HG02571 (cell line): ENCODE measurements at regions not wholly inside any gene's neighbourhood (a gene's known extent, or its start where the extent isn't known, plus 50 kb on each side); places are given as distances from the start of the nearest gene placed in this dataset.

Source experiments
- ATAC-seq: cut with Tn5 transposase; IDR thresholded peaks from one replicate; pipeline ENCODE4 v1.9.1; 2021; ENCODE audit warnings: mild to moderate bottlenecking, moderate library complexity; ENCODE audit not compliant: unreplicated experiment

DNA sequence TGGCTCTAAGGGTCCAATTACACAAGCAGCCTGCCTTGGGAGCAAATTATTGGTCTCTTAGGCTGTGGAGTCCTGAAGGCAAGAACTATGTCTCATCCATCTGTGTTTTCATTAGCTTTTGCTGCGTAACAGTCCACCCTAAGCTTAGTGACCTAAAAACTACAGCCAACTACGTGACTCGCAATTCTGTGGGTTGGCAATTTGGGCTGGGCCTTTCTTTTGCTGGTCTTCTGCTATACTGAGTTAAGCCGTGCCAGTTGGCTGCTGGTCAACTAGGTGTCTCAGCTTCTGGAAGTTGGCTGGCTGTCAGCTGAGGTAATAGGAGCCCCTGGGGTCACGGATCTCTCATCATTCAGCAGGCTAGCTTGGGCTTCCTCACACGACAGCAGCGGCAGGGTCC is 205.6 kb upstream of the S100G start:
- ATAC-seq: no peak

DNA sequence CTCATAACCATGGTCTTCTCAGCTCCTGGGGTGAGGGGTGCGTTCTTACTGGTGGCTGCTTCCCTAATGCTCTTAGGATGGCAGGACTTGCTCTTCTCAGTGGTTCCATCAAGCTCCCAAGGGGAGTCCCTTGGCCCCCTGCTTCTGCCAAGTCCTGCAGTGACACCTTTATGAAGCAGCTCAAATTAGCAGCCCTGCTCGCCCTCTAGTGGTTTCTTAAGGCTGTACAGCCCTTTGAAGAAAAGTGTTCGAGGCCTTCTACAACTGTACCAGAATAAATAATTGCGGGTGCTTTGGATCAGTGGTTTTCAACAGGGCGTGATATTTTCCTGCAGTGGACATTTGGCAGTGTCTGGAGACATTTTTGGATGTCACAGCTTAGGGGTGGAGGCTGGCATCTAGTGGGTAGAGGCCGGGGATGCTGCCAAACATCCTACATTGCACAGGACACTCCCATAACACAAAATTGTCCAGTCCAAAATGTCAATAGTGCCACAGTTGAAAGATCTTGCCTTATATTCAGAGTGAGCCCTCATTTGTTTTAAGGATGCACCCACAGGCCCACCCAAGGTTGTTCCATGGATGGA is 204.7 kb upstream of the S100G start:
- ATAC-seq: no peak

DNA sequence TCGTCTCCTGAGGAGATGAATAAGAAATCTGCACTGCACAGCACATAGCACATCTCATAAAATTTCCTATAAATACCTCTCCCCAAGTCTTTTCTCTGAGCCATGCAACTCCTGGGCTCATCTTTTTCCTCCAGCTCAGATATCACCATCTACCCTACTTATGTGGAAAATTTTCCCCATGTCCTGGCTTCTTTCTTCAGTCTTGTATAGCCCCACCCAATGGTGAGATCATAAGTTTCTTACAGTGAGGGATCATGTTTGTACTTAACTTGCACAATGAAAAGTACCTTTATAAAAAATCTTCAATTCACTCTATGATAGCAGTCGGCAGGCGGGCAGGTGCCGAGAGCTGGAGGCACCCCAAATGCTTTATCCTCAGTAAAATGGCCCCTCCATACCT is 198.6 kb upstream of the S100G start:
- ATAC-seq: no peak

DNA sequence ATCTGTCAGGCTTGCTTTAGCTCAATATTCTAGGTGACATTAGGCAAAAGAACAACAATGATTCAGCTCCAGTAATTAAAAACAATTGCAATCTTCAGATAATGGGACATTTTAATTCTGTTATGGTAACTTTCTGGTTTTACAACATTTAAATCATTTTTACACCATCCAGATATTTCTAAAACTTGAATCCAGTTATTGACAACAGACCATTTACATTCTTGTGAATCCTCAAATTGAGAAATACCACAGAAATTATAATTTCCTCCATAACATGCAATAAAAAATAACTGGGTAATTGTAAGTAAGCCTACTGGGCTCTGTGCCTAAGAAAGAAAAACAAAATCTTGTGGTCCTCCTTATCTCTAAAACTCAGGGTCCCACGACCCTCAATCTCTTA is 195.0 kb upstream of the S100G start:
- no peak for ATAC-seq

DNA sequence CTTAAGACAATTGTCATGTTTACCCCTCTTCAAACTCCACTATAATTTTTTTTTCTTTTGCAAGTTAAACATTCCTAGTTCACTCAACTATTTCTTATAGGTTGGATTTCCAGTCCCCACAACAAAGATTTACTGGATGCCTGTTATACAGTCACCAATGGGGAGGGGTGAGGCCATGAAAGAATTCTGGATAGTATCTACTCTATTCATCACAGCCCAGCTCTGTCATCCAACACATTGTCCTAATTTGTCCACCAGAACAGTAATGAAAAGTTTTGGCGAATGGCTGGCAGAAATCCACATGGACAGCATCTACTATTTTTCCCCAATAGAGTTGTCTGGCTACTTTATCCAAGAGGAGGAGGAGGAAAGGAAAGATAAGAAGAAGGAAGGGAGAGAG is 192.7 kb upstream of the S100G start:
- ATAC-seq: no peak

DNA sequence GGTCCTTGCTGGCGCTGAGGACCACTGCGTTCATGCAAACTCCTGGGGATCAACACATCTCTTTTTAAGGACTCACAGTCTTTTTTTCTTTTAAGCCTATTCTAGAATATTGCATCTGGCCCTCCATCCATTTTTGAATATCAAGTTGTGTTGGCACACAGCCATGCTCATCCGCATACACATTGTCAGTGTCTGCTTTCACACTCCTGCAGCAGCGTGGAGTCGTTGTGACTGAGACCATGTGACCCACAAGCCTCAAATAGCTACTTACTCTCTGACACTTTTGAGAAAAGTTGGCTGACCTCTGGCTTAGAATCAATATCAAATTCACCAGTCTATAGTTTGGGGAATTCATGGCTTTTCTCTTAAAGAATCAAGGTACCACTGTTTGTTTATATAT is 191.8 kb upstream of the S100G start:
- no peak for ATAC-seq

- no peak for ATAC-seq
Observed at GRCh38 chrX:16459008-16459407, 190.9 kb upstream of the S100G start.

DNA sequence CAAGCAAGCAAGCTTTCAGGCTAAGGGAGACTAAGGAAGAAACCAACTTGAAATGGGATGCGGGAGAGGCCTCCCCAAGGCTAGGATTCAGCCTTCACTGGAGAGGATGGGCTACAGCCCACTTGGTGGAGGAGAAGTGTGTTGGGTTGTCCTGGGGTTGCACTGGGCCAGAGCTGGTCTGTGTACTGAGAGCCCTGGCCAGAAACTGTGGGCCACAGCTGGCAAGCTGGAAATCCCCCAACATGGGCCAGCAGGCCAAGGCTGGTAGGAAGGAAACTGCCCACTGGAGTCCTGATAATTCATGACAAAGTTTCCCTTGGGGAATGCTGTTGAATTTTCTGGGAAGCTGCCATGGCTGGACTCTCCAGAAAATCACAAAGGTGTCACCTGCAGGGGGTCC is 188.0 kb upstream of the S100G start:
- ATAC-seq: no peak

- ATAC-seq: no peak
Observed at GRCh38 chrX:16462912-16463311, 187.0 kb upstream of the S100G start.

- ATAC-seq: no peak
Observed at GRCh38 chrX:16464369-16464768, 185.6 kb upstream of the S100G start.

DNA sequence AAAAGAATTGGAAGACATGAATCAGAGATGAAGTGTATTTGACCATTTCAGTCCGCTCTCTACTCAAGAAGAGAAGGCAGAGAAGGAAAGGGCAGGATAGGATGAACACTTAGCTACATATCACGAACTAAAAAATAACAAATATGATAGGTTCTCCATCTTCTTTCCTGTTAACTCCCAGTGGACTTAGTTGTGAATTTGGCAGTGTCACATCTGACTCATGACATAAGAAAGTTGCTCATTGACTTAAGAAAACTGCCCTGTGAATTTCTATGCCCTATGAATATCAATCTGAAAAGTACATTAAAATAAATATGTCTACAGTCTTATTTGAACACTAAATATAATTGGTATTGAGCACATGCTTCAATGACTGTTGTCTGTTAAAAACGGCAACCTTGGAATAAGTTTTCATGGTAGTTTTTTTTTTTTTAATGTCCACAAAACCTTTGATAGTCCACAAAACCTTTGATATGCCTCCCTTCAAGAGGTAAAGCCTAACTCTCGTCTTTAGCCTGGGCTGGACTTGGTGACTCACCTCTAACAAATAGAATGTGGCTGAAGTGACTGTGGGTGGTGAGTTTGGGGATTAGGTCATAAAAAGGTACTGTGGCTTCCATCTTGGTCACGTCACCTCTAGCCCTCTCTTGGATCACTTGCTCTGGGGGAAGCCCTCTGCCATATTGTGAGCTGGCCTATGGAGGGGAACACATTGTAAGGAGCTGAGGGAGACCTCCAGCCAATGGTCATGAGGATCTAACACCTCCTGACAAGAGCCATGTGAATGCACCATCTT is 184.7 kb upstream of the S100G start:
- no peak for ATAC-seq

DNA sequence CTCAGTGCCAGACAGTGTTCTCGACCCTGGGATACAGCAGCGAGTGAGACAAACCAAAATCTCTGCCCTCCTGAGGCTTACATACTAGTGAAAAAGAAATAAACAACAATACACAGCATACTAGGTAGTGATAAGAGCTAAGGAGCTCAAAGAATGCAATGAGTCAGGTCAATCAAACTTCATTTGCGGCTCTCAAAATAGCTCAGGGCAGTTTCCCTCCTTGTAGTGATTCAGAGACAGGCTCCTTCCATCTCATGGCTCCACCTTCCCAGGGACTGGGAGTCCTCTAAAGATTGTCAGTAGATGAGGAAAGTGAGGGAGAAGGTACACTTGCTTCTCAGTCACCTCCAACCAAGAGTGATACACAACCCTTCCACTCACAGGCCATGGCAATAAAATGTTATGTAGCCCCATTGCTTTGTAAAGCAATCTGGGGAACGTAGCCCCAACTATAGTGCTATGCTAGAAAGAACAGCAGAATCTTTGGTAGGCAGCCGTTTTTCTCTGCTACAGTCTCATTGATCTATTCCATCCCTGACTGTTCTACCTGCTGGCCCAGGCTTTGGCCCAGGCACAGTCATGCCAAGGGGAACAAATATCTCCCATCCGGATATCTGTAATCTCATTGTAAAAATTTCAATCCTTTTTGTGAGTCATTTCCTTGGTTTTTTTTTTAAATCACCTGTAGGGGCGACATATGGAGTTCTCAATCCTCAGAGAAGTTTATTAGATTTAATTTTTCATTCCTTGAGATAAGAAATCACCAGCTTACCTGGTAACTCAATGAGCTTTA is 183.1 kb upstream of the S100G start:
- ATAC-seq: no peak

DNA sequence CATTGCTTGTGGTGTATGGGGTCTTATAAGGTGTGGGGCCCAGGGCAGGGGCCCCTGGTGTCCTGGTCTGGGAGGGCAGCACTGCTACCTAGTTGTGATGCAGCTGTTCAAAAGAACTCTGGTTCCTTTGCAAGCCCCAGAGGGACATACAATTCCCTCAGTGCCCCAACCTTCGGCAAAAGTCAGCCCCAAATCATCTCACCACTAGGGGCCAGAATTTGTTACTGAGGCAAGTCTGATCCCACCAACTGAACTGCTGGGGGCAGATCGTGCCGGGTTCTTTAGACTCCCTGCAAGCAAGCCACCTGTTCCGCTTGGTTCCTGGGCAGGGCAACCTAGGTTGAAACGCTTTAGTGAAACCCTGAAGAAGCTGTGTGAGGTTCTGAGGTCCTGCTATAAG is 180.1 kb upstream of the S100G start:
- ATAC-seq: no peak

DNA sequence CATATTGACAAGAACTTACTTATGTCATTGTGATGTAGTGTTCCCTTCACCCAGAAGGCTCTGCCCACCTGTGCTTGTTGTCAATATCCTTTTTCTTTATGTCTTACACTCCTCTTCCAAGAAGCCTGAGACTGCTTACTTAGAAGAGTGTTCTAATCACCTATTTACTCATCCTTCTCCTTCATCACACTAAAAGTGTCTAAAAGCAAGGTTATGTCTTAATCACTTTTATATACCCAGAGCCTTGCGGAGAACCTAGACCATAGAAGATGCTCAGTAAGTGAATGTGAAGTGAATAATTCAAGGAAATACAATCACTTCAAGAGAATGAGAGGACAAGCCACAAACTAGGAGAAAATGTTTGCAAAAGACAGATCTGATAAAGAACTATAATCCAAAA is 177.6 kb upstream of the S100G start:
- no peak for ATAC-seq

GRCh38 chrX:16474511-16474910 is 175.4 kb upstream of the S100G start:
- ATAC-seq: no peak

- ATAC-seq: no peak
Observed at GRCh38 chrX:16476009-16476408, 173.9 kb upstream of the S100G start.

DNA sequence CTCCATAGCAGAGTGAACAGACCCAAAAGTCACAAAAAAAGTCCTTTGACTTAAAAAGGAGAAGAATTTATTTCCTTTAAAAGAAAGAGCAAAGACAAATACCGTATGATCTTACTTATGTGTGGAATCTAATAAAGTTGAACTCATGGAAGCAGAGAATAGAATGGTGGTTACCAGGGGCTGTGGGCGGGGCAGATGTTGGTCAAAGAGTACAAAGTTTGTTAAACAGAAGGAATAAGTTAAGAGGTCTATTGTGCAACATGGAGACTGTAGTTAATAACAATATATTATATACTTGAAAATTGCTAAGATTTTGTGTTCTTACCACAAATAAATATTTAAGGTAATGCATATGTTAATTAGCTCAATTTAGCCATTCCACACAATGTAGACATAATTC is 173.3 kb upstream of the S100G start:
- ATAC-seq: no peak

DNA sequence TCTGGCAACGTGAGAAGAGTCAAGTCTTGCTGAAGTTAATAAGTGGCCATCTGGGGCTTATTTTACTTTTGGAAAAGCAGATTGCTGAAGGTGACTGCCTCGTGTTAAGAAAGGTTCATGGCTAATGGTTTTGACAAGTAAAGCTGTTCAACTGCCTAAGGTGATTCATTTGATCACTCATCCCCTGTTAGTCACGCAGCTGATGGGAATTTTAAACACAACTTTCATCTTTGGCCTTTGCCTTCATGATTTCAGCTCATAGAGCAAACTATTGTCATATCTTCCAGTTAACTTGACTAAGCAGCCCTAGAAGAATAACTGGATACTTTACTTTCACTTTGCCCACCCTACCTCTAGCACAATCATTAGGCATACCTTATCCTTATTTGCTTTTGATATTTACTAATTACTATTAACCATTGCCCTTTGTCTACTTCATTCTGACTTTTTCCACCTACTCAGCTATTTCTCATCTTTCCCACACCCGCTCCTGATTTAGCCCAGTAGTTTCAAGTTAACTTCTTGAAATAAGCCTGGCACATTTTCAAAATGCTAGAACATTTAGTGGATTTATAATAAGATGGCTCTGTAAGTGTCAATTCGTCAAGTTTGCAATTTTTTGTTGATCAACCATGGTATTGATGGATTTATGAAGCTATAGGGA is 170.6 kb upstream of the S100G start:
- ATAC-seq: no peak

DNA sequence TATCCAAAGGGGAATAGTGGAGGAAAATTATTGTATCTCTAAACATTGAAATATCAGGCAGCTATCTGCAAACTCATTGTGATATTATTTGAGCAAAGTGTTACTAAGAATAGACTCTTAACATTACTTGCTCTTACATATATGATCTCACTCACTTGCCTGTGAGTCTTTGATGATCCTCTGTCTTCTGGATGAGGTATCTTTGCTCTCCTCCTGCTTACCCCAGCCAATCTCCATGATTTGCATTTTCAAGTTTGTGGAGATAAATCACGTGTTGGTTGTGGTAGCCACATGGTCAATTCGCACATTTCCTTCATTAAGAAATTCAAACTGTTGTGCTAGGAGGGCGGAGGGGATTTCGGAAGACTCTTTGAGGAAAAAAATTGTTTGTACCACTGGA is 169.9 kb upstream of the S100G start:
- no peak for ATAC-seq

DNA sequence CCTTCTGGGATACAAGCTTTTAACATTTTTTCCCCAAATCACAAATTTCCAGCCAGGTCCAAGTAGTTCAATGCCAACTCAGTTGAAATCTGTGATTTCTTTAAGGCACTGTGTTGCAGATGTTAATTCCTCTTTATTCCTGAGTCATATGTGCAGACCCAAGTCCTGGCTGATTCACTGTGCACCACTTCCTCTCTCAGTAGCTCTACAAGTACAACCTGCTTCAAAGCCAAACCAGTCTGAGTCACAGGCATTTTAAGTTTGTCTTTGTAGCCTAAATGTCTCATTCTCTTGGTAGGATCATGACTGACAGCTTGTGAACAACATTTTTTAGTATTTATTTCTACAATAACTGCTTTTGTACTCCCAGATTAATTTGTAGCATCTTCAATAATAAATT is 165.6 kb upstream of the S100G start:
- no peak for ATAC-seq

GRCh38 chrX:16487620-16488385 is 162.2 kb upstream of the S100G start:
- ATAC-seq: no peak
